Right ventricle myocardium superior (tissue), 1 donor: ENCODE measurements at regions not wholly inside any gene's neighbourhood (a gene's known extent, or its start where the extent isn't known, plus 50 kb on each side); places are given as distances from the start of the nearest gene placed in this dataset.
"Not testable (repeated sequence)": the region's sequence is repeated elsewhere in the genome, so short reads cannot be mapped to it uniquely, and the experiment has no call there.

Source experiments
- ATAC-seq: fragments of 200-7000 bp; cut with Tn5 transposase; one replicate; pipeline ENCODE4 v1.9.1; 2020; ENCODE audit warnings: mild to moderate bottlenecking; ENCODE audit not compliant: poor library complexity
- DNase-seq: peaks from one replicate; pipeline ENCODE4 v3.0.0-alpha.2; 2020
- intact Hi-C: fragments of 100-400 bp; cut with DNase I; formaldehyde crosslinking; loops from one replicate; pipeline ENCODE4 v1.11.2; 2022
- donor health status: DM: no; HTN: yes; CAD: no; lungs with severe emphysema.

- DNase-seq: no peak
- ATAC-seq: no peak
- intact Hi-C loops: no loop called here
Observed at GRCh38 chr6:78363688-78364087, 503.7 kb upstream of the IRAK1BP1 start.

GRCh38 chr6:78365473-78365872 lies 501.9 kb upstream of the IRAK1BP1 start:
- intact Hi-C loops: no loop called here
- ATAC-seq: no peak
- no peak for DNase-seq

- no peak for DNase-seq
- no peak for ATAC-seq
- intact Hi-C loops: no loop called here
Observed at GRCh38 chr6:78377056-78377455, 490.3 kb upstream of the IRAK1BP1 start.

- intact Hi-C loops: no loop called here
- ATAC-seq (no peak), DNase-seq (no peak)
Observed at GRCh38 chr6:78379982-78380381, 487.4 kb upstream of the IRAK1BP1 start.

- ATAC-seq: no peak
- DNase-seq: no peak
- intact Hi-C loops: no loop called here
Observed at GRCh38 chr6:78380541-78380940, 486.8 kb upstream of the IRAK1BP1 start.

- intact Hi-C loops: no loop called here
- DNase-seq: no peak
- ATAC-seq: no peak
Observed at GRCh38 chr6:78383968-78384367, 483.4 kb upstream of the IRAK1BP1 start.

- intact Hi-C loops, ATAC-seq, DNase-seq: not testable (repeated sequence)
Observed at GRCh38 chr6:78386854-78387253, 480.5 kb upstream of the IRAK1BP1 start.

- no peak for ATAC-seq
- DNase-seq: no peak
- intact Hi-C loops: no loop called here
Observed at GRCh38 chr6:78390066-78390465, 477.3 kb upstream of the IRAK1BP1 start.

- DNase-seq (no peak), ATAC-seq (no peak)
- intact Hi-C loops: no loop called here
Observed at GRCh38 chr6:78397499-78397898, 469.9 kb upstream of the IRAK1BP1 start.

- intact Hi-C loops: no loop called here
- DNase-seq (no peak), ATAC-seq (no peak)
Observed at GRCh38 chr6:78398292-78398691, 469.1 kb upstream of the IRAK1BP1 start.

GRCh38 chr6:78400076-78400475 lies 467.3 kb upstream of the IRAK1BP1 start:
- intact Hi-C loops: no loop called here
- DNase-seq (no peak), ATAC-seq (no peak)

GRCh38 chr6:78427386-78427785 lies 440.0 kb upstream of the IRAK1BP1 start:
- no peak for ATAC-seq
- intact Hi-C loops: no loop called here
- no peak for DNase-seq

- intact Hi-C loops: no loop called here
- no peak for ATAC-seq
- DNase-seq: no peak
Observed at GRCh38 chr6:78430521-78430920, 436.8 kb upstream of the IRAK1BP1 start.

GRCh38 chr6:78435671-78436070 lies 431.7 kb upstream of the IRAK1BP1 start:
- no peak for DNase-seq
- intact Hi-C loops: no loop called here
- ATAC-seq: no peak

GRCh38 chr6:78436335-78436734 lies 431.0 kb upstream of the IRAK1BP1 start:
- ATAC-seq: no peak
- no peak for DNase-seq
- intact Hi-C loops: no loop called here

- intact Hi-C loops: no loop called here
- ATAC-seq (no peak), DNase-seq (no peak)
Observed at GRCh38 chr6:78438135-78438534, 429.2 kb upstream of the IRAK1BP1 start.

- ATAC-seq (no peak), DNase-seq (no peak)
- intact Hi-C loops: no loop called here
Observed at GRCh38 chr6:78460711-78461110, 406.6 kb upstream of the IRAK1BP1 start.

- no peak for DNase-seq
- ATAC-seq: no peak
- intact Hi-C loops: no loop called here
Observed at GRCh38 chr6:78462728-78463127, 404.6 kb upstream of the IRAK1BP1 start.

GRCh38 chr6:78465059-78465634 lies 402.2 kb upstream of the IRAK1BP1 start:
- ATAC-seq: no peak
- no peak for DNase-seq
- intact Hi-C loops: no loop called here

- DNase-seq: no peak
- ATAC-seq: no peak
- intact Hi-C loops: no loop called here
Observed at GRCh38 chr6:78476561-78476960, 390.8 kb upstream of the IRAK1BP1 start.

- intact Hi-C loops: no loop called here
- no peak for DNase-seq
- ATAC-seq: no peak
Observed at GRCh38 chr6:78482801-78483552, 384.4 kb upstream of the IRAK1BP1 start.
